NCI-H82 (cell line): ENCODE measurements at regions not wholly inside any gene's neighbourhood (a gene's known extent, or its start where the extent isn't known, plus 50 kb on each side); places are given as distances from the start of the nearest gene placed in this dataset.
A peak's percentile ranks its signal among the peaks of the same experiment; 100 is the strongest.

Experiments
- DNase-seq: peaks from one replicate; lab custom pipeline; 2025; lab: John Stamatoyannopoulos, UW

DNA sequence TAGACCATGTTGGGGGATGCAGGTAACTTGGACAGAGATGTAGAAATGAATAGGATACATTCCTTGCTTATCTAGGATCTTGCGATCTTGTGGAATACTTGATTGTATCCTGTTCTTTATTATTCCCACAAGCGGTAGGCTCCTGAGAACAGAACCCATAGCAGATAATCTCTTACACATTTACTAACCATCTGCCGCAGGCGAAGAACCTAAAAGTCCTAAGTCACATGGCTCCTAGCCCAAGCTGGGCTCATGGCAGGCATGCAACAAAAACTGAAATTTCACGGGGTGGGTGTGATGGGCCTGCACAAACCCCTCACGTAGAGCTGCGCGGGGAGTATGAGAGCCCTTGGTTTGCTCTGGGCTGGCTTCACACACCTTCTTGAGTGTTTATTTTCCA is 177.4 kb upstream of the NECTIN1 start:
- peak; percentile 85 for DNase-seq

DNA sequence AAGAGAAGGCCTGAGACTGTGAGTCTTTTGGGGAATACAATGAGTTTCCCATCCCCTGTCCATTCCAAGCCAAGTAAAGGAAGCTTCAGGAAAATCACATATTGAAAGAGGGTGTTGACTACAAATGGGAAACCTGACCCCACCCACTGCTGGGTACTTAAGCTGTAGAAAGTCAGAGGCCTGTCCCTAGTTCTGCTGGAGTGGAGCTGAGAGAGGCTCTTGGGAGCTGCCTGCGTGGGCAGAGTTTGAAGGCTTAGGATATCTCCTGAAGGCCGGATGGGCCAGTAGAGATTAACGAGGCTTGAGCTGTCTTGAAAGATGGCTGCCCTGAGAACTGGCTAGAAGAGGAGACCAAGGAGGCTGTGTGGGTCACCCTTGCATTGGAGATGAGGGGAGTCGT is 176.2 kb upstream of the NECTIN1 start:
- DNase-seq: peak; percentile 24

- no peak for DNase-seq
These were observed 175.6 kb upstream of the NECTIN1 start for GRCh38 chr11:119904531-119905035.

DNA sequence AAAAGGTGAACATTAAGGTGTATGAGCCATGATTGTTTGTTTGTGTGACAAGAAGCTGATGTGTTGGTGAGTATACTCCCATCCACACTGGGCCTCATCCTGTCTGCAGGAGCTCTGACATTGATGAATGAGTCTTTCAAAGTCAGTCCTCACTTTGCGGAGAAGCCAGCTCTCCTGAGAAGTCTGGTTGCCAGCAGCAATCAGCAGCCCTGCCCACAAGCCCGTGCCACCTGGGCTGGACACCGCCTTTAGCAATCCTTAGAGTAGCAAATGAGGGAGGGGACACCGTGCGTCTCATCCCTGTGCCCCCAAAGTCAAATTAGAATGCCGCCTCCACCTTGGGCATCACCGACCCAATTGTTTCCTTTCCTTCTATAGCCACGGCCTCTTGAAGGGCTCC is 174.8 kb upstream of the NECTIN1 start:
- no peak for DNase-seq

- peak; percentile 46 for DNase-seq
These were observed 174.4 kb upstream of the NECTIN1 start for GRCh38 chr11:119903389-119903788.

DNA sequence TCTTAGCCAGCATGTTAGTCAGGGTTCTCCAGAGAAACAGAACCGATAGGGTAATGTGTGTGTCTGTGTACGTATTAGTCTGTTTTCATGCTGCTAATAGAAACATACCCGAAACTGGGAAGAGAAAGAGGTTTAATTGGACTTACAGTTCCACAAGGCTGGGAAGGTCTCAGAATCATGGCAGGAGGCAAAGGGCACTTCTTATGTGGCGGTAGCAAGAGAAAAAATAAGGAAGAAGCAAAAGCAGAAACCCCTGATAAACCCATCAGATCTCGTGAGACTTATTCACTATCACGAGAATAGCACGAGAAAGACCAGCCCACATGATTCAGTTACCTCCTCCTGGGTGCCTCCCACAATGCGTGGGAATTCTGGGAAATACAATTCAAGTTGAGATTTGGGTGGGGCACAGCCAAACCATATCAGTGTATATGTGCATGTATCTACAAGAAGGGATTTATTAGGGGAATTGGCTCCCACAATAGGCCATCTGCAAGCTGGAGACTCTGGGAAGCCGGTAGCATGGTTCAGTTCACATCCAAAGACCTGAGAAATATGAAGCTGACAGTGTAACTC is 173.7 kb upstream of the NECTIN1 start:
- DNase-seq: no peak

DNA sequence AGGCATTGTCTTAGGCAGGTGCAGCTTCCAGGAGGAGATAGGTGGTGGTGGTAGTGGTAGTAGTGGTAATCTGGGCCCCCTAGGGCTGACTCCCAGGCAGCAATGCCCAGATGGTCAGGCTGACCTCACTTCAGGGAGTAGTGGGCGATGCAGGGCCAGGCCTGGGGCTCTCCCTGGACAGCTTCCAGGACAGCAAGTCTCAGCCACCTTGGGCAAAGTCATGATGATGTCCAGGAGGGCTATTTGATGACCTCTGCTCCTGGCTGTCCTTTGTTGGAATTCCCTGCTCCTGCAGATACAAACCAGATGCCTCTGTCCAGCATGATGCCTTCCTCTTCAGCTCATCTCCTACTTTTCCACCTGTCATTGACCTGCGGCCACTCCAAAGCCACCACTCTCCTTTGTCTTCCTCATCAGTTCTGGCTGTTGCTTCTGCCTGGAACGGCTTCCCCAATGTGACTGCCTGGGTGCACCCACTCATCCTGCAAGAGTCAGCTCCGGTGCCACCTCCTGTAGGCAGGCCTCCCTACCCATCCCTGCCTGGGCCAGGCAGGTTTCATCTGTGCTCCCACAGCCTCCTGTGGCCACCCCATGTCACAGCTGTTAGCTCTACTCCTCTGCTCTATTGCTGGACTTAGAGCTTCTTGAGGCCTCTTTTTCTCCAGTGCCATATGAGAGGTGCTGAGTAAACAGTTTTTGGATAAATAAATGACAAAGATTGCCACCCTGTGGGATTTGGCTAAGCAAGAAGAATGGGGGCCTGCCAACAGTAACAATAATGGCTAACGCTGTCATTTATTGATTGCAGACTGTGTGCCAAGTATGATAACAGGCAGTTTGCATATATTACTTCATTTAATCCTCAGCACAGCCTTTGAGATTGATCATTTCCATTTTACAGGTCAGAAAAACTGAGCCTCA is 172.9 kb upstream of the NECTIN1 start:
- no peak for DNase-seq

DNA sequence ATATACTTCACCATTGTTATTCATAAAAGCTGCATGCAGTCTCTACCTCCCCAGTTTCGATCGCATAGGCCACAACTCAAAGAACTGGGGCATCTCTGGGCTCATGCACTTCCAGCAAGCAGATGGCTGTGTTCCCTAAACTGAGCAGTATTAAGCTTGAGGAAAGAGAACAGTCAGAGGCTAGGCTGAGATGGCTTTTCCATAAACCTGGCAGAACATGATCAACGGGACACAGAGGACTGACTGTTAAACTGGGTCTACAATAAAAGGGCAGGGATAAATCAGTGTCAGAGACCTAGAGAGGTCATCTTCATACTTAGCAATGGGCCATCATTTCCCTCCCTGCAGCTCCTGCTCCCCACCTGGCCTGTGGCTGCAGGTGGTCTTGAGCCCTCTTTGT is 171.0 kb upstream of the NECTIN1 start:
- DNase-seq: no peak

DNA sequence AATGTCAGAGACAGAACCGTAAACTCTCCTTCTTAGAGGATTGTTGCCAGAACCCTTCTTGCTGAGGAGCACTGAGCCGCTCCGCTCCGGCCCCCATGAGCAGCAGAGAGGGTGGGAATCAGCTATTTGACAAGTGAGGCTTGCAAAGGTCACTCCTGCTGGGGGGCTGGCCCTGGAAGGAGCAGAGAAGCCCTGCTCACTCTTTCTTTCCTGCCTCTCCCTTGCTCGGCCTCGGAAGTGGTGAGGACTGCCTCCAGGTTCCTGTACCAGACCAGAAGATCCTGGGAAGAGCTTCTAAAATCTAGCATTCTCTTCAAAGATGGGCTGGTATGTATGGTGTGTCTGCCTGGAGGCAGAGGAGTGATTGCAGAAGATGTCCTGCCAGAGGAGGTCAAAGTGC is 168.6 kb upstream of the NECTIN1 start:
- no peak for DNase-seq

GRCh38 chr11:119897046-119897440 is 168.0 kb upstream of the NECTIN1 start:
- no peak for DNase-seq

DNA sequence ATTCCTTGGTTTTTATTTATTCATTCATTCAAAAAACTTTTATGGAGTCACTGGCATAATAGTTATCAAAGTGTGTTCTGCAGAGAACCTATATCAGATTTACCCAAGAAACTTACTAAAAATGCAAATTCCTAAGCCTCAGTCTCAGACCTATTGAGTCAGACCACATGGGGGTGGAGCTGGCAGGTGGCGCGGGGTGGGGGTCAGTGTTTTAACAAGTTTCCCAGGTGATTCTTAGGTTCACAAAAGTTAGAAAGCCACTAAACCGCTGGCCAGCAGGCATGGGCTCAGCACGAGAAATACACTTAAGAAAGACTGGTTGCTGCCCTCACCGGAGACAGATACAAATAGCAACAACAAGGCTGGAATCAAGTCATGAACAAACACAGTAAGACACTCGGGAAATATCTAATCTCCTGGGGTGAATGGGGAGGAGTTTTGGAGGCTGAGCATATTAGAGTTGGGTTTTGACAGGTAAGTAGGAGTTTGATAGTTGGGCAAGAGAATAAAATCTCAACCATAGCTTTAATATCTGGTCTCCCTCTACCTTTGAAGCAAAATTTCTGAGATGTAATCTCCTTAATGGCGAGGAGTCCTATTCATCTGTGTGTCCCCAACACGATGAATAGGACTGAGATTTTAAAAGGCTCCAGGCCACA is 167.5 kb upstream of the NECTIN1 start:
- no peak for DNase-seq

GRCh38 chr11:119895981-119896380 is 167.0 kb upstream of the NECTIN1 start:
- DNase-seq: no peak

- no peak for DNase-seq
These were observed 165.9 kb upstream of the NECTIN1 start for GRCh38 chr11:119894916-119895315.

DNA sequence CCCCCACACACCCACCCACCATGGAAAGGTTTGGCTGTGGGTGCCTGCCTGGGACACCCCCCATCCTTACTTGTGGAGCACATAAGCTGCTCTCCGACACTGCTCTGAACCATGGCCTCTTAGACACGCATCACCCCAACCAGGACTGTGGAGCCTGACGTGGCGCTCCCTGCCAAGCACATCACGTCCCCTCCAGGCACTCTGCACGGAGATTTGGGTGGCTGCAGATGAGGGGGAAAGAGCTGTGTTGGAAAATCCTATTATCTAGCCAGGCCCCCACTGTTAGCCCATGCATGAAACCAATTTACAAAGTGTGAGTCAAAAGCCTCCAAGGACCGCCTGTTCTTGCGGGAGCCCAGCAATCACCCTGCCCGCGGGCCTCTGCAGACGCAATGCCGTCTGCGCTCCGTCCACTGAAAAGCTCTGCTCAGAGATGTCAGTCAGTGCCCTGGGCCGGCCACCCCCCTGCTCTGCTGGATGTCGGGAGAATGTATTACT is 163.4 kb upstream of the NECTIN1 start:
- peak; percentile 77 for DNase-seq

DNA sequence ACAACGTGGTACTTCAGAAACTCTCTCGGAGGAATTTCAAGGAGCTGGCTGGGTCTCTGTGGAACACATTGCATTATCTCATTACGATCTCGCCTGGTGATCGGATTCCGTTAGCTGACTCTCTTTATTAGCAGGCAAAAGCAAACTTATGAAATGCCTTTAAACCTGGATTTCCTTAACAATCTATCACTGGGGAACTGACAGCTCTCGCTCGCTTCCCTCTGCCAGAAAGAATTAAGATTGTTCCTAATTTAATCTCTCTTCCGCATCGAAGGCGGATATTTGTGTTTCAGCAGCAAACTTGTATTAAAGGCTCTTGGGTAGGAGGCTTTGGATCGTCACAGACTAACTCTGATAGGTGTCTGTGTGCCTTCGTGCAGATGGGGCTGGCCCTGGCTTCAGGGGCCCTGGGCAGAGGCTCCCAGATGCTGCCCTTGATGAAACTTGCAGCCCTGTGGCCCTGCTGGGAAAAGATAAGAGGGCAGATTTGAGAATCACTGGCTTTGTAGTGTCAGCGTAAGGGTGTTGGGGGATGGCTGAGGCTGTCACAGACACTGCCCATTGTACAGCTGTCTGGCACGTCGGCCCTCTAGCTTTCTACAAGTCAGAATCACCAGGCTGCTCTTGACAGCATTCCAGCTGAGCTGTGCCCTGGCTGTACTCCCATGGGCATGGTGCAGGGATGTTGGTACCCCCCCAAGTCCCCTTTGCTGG is 162.2 kb upstream of the NECTIN1 start:
- DNase-seq: peak; percentile 75

GRCh38 chr11:119890466-119890865 is 161.5 kb upstream of the NECTIN1 start:
- DNase-seq: no peak

- DNase-seq: no peak
These were observed 160.8 kb upstream of the NECTIN1 start for GRCh38 chr11:119889728-119890280.

GRCh38 chr11:119889111-119889510 is 160.1 kb upstream of the NECTIN1 start:
- no peak for DNase-seq

- peak; percentile 91 for DNase-seq
These were observed 159.1 kb upstream of the NECTIN1 start for GRCh38 chr11:119888119-119888518.

DNA sequence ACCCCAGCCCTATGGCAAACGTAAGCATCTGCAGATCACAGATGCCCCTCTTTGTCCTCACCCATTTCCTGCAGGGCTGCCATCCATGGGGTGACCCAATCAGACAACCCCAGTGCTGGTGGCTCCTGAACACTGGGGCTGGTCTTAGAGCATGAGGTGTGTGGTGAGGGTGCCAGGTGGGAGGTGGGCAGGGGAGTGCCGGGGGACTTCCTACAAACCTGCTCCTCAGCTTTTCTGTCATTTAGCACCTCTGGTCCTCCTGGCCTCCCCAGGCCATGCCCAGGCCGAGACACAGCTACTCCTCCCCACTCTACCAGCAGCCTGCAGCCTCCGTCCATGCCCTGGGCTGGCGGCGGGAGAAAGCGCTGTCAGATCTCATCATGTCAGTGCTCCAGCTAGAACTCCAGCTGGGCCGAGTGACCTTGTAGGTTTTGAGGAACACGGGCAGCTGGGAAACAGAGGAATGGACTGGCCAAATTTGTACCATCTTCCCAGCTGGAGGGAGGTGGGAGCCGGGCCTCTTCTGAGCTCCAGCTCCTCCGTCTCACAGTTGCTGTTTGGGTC is 157.7 kb upstream of the NECTIN1 start:
- no peak for DNase-seq

DNA sequence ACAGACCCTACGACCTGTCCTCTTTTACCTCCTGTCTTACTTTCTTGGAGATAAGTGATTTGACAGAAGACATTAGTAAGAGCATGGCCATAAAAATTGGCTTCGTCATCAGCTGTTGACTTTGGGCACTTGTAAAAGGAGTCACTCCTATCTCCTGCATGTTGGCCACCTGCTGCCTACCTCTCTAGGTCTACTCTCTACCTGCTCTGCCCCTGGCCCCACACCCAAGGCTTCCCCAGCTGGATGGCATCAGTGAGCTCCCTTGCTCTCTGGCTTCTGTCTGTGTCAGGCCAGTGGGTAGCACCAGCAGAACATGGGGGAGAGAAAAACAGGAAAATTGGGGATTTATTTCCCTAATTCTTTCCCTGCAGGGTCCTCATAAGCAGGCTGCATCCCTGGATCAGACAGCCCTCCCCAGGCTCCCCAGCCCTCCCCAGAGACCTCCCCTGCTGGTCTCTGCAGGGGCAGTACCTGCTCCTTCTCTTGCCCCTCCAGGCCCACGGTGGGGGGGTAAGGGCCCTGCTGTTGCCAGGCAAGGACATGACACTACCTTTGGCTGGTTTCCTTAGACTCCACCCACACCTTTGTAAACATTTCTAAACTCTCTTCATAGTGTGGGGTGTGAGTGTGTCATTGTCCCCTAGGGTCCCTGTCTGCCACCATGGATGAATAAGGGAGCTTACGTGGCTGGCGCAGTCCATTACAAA is 157.0 kb upstream of the NECTIN1 start:
- DNase-seq: no peak
